Left lobe of liver (tissue), 2 donors: ENCODE measurements at regions not wholly inside any gene's neighbourhood (a gene's known extent, or its start where the extent isn't known, plus 50 kb on each side); places are given as distances from the start of the nearest gene placed in this dataset.

Experiments used
- ATAC-seq: fragments of 200-7000 bp; cut with Tn5 transposase; one replicate; pipeline ENCODE4 v1.9.1; 2020; ENCODE audit warnings: mild to moderate bottlenecking, moderate library complexity
- DNase-seq: peaks from one replicate; pipeline ENCODE4 v3.0.0-alpha.2; 2020; ENCODE audit warnings: low spot score
- donor health status: DM: no; HTN: no; CAD: no; lungs with moderate emphysema.
- donor health status: DM: no; HTN: yes; CAD: no.

DNA sequence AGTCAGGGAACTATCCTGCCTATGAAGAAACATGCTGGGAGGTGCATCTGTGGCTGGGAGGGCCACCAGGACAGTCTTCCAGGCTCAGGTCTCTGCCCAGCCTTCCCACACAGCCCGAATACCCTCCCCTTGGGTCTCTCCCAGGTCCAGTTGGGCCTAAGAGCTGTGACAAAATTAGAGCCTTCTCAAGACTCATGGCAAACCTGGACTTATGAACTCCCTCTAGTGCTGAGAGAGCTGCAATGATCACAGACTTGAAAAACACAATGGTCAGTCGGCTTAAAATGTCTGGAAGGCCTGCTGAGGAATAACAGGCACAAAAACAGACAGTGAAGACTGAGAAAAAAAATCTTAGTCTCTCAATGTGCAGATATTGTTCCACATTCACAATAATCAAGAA lies 325.1 kb downstream of the BRINP2 start:
- no peak for DNase-seq
- no peak for ATAC-seq

GRCh38 chr1:177490786-177491185 lies 320.0 kb downstream of the BRINP2 start:
- ATAC-seq: no peak

GRCh38 chr1:177490036-177490639 lies 319.4 kb downstream of the BRINP2 start:
- ATAC-seq: no peak
- no peak for DNase-seq

More at GRCh38 chr1:177490786-177491185, 320.0 kb downstream of the BRINP2 start:
- no peak for DNase-seq

- DNase-seq: no peak
- ATAC-seq: no peak
Measured at GRCh38 chr1:177488722-177489121, 318.0 kb downstream of the BRINP2 start.

DNA sequence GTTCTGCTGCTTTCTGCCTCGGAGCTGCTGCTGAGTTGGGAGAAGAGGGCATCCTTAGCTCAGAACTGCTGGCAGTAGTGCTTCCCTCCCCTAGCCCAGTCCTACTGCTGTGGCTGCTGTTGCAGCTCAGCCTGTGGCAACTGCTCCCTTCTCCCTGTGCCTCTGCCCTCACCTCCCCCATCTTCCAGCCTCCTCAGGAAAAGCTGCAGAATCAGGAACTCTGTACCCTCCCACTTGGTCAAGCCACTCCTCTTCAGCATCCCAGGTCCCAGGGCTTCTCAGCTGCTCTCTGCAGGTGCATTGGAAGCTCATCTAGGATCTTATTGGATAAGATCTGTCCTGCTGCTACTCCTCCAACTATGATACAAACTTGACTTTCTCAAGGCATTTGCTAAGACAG lies 316.7 kb downstream of the BRINP2 start:
- no peak for ATAC-seq
- no peak for DNase-seq

GRCh38 chr1:177480741-177481305 lies 310.1 kb downstream of the BRINP2 start:
- no peak for ATAC-seq
- DNase-seq: no peak

DNA sequence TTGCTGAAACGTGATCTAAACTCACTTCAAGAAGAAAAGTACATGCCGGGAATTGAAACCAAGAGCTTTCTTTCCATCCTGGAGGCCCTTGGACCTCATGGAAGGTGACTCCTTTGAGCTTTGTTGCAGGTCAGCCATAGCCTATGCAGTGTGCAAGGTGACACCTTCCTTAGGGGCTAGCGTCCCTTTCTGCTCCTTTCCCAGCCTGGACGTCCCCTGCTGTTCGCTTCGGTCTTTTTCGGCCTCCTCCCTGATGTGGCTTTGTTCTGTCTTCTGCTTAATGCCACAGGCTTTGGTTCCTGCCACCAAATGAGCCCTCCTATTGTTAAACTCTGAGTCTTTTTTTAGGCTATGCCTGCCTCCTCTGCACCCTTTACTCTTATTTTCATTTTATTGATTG lies 308.8 kb downstream of the BRINP2 start:
- DNase-seq (no peak), ATAC-seq (no peak)

DNA sequence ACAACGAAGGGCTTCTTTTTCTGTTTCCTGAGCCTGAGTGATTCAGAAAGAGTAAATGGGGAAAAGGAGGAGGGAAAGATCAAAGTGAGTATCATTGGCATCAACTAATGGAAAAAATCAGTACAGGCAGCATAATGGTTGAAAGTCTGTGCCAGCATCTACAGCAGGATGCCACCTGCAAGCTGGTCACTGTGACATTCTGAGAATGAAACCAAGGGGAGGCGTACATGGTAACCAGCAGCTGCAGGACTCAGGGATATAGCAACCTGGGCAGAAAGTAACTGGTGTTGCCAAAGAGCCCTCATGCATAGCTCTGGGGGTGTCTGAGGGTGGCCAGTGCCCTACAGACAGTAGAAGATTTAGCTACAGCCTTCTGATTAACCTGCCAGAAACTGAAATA lies 305.9 kb downstream of the BRINP2 start:
- DNase-seq (no peak), ATAC-seq (no peak)

- no peak for ATAC-seq
Measured at GRCh38 chr1:177472567-177472966, 301.8 kb downstream of the BRINP2 start.

GRCh38 chr1:177471244-177471643 lies 300.5 kb downstream of the BRINP2 start:
- DNase-seq: no peak
- no peak for ATAC-seq

More at GRCh38 chr1:177472567-177472966, 301.8 kb downstream of the BRINP2 start:
- no peak for DNase-seq

GRCh38 chr1:177469519-177469918 lies 298.8 kb downstream of the BRINP2 start:
- DNase-seq (no peak), ATAC-seq (no peak)

- ATAC-seq (no peak), DNase-seq (no peak)
Measured at GRCh38 chr1:177466286-177466685, 295.5 kb downstream of the BRINP2 start.

DNA sequence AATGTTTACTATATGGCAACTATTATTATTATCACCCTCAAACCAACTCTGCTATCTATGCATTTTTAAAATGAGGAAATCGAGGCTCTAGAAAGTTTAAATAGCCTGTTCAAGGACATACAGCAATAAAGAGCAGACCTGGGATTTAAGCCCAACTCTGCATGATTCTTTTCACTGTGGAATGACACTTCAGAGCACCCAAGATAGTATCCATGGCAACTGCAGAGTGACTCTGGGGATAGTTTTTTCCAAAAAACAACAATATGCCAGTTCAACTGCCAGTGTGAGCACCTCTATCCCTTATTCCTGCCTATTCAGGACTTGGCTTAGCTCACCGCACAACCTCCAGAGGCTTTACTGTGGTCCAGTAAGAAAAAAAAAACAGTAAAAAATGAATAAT lies 293.9 kb downstream of the BRINP2 start:
- no peak for DNase-seq
- ATAC-seq: no peak

- DNase-seq (no peak), ATAC-seq (peak; percentile 47)
Measured at GRCh38 chr1:177451191-177451590, 280.4 kb downstream of the BRINP2 start.

- ATAC-seq: no peak
- DNase-seq: no peak
Measured at GRCh38 chr1:177448652-177449357, 278.0 kb downstream of the BRINP2 start.

DNA sequence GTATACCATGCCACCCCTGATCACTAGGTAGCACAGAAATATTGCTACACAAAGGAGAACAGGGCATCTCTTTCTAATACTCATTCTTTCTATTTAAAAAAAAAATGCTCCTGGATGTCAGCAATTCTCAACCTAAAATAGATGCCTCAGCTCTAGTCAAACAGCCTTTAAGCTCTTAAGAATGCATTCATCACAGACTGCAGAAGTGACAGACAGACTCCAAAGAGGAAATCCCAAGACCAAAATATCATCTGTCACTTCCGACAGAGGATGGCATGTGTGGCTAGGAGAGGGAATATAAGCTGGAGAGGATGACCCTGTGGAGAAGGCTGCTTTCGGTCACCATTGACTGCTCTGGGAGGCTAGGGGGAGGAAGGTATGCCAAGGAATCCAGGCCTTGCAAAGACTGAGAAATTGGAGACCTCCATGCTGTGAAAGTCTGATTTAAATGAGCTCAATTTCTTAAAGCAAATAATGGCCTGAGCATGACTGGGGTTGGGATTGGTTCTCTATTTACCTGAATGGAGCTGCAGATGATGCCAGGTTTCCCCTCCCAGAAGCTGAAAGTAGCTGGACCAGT lies 277.4 kb downstream of the BRINP2 start:
- no peak for DNase-seq
- ATAC-seq: no peak

DNA sequence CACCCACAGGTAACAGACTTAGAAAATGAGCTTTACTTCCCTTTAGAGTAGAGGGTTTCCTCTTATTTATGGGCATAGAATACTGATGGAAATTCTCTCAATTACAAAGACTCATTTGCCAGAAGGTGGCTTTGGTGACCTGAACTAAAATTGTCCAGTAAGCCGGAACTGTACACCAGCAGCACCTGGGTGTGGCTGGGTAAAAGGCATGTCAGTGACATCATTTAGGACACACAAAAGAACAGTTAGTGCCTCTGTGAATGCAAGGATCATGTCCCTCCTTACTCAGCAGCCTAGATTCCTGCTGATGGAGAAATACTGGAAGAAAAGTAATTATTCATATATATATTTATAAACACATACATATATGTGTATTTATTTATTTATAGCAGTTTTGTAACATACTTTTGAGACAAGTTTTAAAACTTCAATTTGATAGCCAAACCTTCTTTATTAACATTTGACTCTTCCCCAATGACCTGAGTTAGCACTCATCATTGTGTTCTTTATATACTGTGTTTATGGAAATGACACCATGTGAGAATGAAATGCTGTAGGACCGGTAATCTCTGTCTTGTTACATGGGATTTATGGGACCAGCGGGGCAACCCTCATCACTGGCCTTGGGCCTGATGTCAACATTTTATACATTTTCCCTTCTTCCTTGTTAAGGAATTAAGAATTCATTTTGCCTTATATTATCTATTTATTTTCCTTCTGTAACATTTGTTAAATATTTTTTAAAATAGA lies 274.4 kb downstream of the BRINP2 start:
- ATAC-seq (no peak), DNase-seq (no peak)

DNA sequence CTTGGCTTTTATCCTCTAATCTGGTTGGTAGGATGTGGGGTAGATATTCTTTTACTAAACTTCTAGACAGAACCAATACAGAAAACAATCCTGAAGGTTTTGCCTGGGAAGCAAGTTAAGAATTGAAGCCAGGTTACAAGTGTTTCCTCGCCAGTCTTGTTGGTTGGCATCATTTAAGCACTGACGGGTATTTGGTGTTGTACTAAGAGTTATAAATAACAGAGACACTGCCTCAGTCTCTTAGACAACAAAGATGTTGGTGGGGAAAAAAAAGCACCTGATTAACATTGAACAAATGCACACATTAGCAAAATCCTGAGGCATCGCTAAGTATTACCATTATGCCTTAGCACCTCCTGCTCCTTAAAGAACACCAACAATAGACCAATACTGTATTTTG lies 272.2 kb downstream of the BRINP2 start:
- DNase-seq (no peak), ATAC-seq (no peak)

GRCh38 chr1:177442584-177442983 lies 271.8 kb downstream of the BRINP2 start:
- no peak for DNase-seq
- no peak for ATAC-seq

DNA sequence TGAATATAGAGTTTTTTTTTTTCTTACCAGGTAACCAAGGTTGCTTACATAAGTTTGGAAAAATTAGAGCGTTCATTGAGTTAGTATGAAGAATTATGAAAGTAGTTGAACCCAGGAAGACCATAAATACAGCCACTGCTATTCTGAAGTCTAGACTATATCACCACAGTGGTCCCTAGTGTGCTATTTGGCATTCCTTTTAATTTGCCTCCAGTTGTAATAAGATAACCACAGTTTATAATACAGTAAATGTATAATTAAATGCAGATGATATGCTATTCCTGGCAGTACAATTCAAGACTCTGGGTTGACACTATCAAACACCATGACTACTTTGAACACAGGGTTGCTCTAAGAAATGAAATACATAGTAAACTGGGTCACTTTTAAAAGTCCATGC lies 270.5 kb downstream of the BRINP2 start:
- ATAC-seq (no peak), DNase-seq (no peak)

DNA sequence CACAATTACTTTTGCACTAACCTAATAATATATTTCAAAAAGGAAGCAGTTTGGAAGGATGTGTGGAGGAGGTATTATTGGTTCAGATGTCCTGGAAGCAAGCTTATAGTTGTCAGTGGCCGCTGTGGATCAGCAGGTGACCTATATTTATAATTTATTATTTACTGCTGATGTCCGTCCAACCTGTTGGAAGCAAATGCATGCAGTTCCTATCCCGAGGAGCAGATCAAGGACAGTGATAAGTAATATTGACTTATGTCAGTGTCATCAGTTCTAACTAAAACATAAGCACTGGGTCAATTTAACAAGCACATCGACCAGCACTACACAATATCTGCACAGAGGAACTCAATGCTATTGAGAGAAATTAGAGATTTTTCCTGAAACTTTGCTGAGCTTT lies 270.1 kb downstream of the BRINP2 start:
- ATAC-seq (no peak), DNase-seq (no peak)
